Heart left ventricle (tissue), 13 donors: ENCODE measurements at regions not wholly inside any gene's neighbourhood (a gene's known extent, or its start where the extent isn't known, plus 50 kb on each side); places are given as distances from the start of the nearest gene placed in this dataset.

Experiments used
- POLR2A ChIP-seq, 2 donors: fragments of 450-650 bp; IDR thresholded peaks; one replicate each; pipeline ENCODE4 v1.6.1; 2017; ENCODE audit warnings: antibody characterized with exemption in 2 of 2, mild to moderate bottlenecking in 2 of 2, moderate library complexity in 2 of 2
- TF ChIP-seq, protein P1 (sequence below), 12 donors: fragments of 200-600 bp; sonication (generic) in 4 of 12; IDR thresholded peaks; one replicate each; pipeline versions ENCODE4 v1.5.0 to v1.8.0; 2018 to 2022; ENCODE audit warnings: antibody characterized with exemption in 12 of 12, mild to moderate bottlenecking in 5 of 12
- donor health status: ischemic (EF 13 %, LVEDD 7.1; RV severe dilation, severe dysfunction).
- donor health status: DM: no; HTN: yes; CAD: no.
- donor health status: DM: no; HTN: no; CAD: no.
- donor health status: ischemic (EF 25% LVEDD 6.9; RV normal size, moderate dysfunction).
- donor health status: ischemic (EF 25% LVEDD 5.7; RV mildly dilated, moderate dysfunction).
- donor health status: ischemic (EF 35%, LVEDD 5.7; RV mildly dilated, moderate dysfunction).
- donor health status: nonischemic (EF 11% LVEDD 7.7; RV severe dilation, severe dysfunction).
- donor health status: DM: yes; HTN: yes; CAD: no.
- donor health status: PGD.
- donor health status: ischemic (EF 29% LVEDD 5.4; RV normal size, mild dysfunction).
- donor health status: nonischemic (EF 23%, LVEDD 6.1; RV moderate dilation, normal function).

DNA sequence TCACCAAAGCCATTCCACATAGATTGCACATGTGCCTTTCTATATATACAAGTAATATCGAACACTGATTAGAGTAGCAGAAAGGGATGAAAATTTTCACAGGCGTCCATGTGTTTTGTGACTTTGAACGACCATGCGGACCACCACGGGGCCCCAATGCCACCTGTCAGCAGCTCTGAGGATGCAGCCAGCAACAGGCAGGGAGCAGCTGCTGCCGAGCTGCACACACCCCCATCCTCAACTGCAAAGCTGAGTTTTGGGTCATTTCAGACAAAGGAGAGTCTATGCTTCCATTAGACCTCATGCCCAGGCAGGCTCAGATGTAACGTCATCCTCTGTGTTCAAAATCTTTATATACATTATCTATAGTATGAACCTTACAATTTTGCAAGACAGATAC, 503.8 kb downstream of the IRX1 start:
- TF ChIP-seq, protein P1, sequence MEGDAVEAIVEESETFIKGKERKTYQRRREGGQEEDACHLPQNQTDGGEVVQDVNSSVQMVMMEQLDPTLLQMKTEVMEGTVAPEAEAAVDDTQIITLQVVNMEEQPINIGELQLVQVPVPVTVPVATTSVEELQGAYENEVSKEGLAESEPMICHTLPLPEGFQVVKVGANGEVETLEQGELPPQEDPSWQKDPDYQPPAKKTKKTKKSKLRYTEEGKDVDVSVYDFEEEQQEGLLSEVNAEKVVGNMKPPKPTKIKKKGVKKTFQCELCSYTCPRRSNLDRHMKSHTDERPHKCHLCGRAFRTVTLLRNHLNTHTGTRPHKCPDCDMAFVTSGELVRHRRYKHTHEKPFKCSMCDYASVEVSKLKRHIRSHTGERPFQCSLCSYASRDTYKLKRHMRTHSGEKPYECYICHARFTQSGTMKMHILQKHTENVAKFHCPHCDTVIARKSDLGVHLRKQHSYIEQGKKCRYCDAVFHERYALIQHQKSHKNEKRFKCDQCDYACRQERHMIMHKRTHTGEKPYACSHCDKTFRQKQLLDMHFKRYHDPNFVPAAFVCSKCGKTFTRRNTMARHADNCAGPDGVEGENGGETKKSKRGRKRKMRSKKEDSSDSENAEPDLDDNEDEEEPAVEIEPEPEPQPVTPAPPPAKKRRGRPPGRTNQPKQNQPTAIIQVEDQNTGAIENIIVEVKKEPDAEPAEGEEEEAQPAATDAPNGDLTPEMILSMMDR (IDR thresholded peaks at IDR 0.05) = no peak
- TF ChIP-seq POLR2A (IDR thresholded peaks at IDR 0.05) = no peak
